Kidney epithelial cell (primary cell): ENCODE measurements at regions not wholly inside any gene's neighbourhood (a gene's known extent, or its start where the extent isn't known, plus 50 kb on each side); places are given as distances from the start of the nearest gene placed in this dataset.

ENCODE experiments used
- DNase-seq: peaks from one replicate; pipeline ENCODE4 v3.0.0-alpha.2; 2010; ENCODE audit warnings: low read depth
- H3K27me3 ChIP-seq: 2 replicates; pipeline ENCODE4 v1.6.0; 2011; ENCODE audit warnings: low read length; ENCODE audit not compliant: control insufficient read depth, insufficient read depth
- H3K36me3 ChIP-seq: 2 replicates; pipeline ENCODE4 v1.5.1; 2011; ENCODE audit warnings: low read length; ENCODE audit not compliant: control insufficient read depth, insufficient read depth
- H3K4me3 ChIP-seq: 2 replicates; pipeline ENCODE4 v1.5.1; 2011; ENCODE audit warnings: low read depth, mild to moderate bottlenecking, control low read depth, low read length
- TF ChIP-seq, protein P1 (sequence below): IDR thresholded peaks from 2 replicates; pipeline ENCODE4 v1.5.1; 2011; ENCODE audit warnings: mild to moderate bottlenecking, moderate library complexity, low read length, control low read depth, inconsistent platforms; ENCODE audit not compliant: insufficient read depth, poor library complexity, severe bottlenecking

DNA sequence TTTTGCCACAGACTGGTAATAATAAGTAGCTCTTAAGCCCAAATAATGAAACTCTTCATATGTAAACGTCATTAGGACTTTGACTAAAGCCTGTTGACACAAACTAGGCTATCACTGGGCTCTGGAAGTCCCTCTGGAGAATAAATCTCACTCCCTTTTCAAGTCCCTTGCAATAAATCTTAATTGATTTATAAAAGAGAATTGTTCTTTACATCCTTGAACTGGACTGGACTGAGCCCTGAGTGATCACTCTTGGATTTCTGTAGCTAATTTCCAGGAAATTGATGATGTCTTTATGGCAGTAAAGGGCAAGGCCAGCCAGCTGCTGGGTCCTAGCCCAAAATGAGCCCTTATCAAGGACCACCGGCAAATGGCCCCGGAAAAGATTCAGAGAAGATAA is 1162.7 kb downstream of the BCL11B start:
- no peak for DNase-seq
- no peak overlapping the region for H3K4me3 ChIP-seq
- TF ChIP-seq, protein P1, sequence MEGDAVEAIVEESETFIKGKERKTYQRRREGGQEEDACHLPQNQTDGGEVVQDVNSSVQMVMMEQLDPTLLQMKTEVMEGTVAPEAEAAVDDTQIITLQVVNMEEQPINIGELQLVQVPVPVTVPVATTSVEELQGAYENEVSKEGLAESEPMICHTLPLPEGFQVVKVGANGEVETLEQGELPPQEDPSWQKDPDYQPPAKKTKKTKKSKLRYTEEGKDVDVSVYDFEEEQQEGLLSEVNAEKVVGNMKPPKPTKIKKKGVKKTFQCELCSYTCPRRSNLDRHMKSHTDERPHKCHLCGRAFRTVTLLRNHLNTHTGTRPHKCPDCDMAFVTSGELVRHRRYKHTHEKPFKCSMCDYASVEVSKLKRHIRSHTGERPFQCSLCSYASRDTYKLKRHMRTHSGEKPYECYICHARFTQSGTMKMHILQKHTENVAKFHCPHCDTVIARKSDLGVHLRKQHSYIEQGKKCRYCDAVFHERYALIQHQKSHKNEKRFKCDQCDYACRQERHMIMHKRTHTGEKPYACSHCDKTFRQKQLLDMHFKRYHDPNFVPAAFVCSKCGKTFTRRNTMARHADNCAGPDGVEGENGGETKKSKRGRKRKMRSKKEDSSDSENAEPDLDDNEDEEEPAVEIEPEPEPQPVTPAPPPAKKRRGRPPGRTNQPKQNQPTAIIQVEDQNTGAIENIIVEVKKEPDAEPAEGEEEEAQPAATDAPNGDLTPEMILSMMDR: no peak
- no peaks in the 10 kb centered on the region for H3K36me3 ChIP-seq
- H3K27me3 ChIP-seq: no peaks in the 10 kb centered on the region

DNA sequence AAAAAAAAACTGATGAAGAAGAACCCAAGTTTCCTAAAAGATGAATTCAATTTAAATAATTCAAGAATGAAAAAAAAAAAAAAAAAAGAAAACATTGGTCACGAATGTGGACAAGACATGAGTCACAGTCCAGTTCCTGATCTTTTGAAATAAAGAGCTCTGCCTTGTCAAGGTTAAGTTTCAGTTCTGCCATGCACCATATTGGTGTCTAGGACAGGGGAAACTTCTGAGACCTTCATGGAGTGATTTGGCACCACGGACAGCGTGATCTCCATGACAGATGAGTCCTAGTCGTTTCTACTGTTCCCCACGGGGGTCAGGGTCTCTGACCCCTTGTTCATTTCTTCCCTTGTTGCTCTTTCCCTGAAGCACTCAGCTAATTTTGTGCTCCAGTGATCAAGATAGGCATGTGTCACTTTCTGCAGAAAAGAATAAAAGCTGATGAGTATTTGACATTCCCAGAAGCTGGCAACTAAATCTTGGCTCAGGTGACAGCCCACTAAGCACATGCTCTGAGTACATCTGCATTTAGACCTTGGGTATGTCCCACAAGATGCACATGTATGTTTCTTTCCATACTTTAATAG is 1159.7 kb downstream of the BCL11B start:
- DNase-seq: no peak
- TF ChIP-seq, protein P1: no peak
- H3K36me3 ChIP-seq: no peaks in the 10 kb centered on the region
- H3K4me3 ChIP-seq: no peak overlapping the region
- H3K27me3 ChIP-seq: no peaks in the 10 kb centered on the region

DNA sequence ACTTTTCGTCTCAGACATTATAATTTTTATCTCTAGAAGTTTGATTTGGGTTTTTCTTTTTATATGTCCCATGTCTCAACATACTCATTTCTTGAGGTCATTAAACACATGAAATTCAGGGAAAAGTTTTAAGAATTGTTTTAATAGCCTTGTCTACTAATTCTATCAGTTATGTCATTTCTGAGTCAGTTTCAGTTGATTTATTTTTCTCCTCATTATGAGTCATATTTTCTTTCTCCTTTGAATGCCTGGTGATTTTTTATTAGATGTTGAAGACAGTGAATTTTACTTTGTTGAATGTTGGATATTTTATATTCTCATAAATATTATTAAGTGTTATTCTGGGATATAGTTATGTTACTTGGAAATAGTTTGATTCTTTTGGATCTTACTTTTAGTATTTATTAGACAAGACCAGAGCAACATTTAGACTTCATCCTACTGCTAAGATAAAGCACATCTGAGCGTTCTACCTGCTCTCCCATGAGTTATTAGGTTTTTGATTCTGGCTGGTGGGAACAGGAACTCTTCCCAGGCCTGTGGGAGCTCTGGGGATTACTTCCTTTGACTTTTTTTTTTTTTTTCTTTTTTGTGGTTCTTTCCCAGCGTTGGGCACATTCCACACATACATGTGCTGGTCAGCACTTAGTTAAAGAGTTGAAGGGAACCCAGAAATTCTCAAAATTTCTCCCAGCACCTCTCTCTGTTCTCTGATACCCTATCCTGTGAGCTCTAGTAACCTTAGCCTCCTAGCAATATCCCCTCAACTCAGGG is 1157.7 kb downstream of the BCL11B start:
- TF ChIP-seq, protein P1: no peak
- no peaks in the 10 kb centered on the region for H3K36me3 ChIP-seq
- no peak overlapping the region for H3K4me3 ChIP-seq
- no peak for DNase-seq
- no peaks in the 10 kb centered on the region for H3K27me3 ChIP-seq

DNA sequence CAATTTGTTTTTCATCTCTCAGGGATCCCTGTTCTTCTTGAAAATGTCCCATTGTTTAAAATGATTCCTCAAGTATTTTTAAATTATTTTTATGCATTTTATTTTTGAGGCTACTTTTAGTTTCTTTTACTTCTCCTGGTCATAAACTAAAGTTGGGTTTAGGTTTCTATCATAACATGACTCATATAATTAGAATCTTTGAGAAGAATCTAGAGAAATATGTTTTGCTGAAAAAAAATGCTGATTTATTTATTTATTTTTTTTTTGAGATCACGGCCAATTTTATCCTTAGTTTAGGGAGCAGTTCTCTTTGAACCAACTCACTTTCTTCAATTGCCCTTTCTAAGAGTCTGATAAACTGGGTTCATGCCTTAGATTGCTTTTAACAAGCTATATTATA is 1157.1 kb downstream of the BCL11B start:
- no peak overlapping the region for H3K4me3 ChIP-seq
- no peaks in the 10 kb centered on the region for H3K36me3 ChIP-seq
- H3K27me3 ChIP-seq: no peaks in the 10 kb centered on the region
- DNase-seq: no peak
- TF ChIP-seq, protein P1: no peak

DNA sequence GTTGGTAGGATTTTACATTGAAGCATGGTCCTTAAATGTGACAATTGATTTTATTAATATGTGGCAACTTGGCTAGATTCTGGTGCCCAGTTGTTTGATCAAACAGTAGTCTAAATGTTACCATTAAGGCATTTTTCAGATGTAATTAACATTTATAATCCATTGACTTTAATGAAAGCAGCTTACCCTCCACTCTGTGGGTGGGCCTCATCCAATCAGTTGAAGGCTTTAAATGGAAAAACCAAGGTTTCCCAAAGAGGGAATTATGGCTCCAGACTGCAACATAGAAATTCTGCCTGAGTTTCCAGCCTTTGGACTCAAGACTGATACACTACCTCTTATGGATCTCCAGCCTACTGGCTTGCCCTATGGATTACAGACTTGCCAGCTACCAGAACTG is 1153.2 kb downstream of the BCL11B start:
- DNase-seq: no peak
- Histone ChIP-seq H3K36me3 (no peaks in the 10 kb centered on the region), H3K4me3 (no peak overlapping the region), H3K27me3 (no peaks in the 10 kb centered on the region)
- TF ChIP-seq, protein P1: no peak
